ENCODE measurements at regions not wholly inside any gene's neighbourhood (a gene's known extent, or its start where the extent isn't known, plus 50 kb on each side); places are given as distances from the start of the nearest gene placed in this dataset.

DNA sequence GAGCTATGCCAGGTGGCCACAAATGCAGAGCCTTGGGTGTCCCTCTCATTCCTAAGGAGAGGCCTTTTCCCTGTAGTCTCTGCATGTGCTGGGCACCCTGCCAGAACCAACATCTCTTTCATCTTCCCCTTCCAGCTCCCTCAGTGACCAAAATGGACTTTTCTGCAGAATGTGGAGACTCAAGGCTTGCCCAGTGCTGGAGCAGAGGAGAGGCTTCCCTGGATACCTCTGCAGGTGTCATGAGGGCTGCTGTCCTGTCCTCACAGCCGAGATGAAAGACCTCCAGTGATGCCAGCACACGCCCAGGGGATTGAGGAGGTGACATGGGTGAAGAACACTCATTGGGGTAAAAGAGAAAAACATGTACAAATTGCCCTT lies 347.0 kb upstream of the AJAP1 start:
- no peak overlapping the region for H3K27ac ChIP-seq
- H3K4me3 ChIP-seq = no peak overlapping the region
- TF ChIP-seq FOXP2 (optimal IDR thresholded peaks at IDR 0.05; ENCODE audit: control extremely low read depth, extremely low read length, insufficient read depth) (no peak), EZH2 (IDR thresholded peaks at IDR 0.05) (no peak), POLR2AphosphoS5 (IDR thresholded peaks at IDR 0.05; ENCODE audit: borderline replicate concordance, low read depth, low read length) (no peak)
- DNase-seq (ENCODE audit: low read depth, low spot score) = no peak
- H3K36me3 ChIP-seq (ENCODE audit: insufficient read depth, low read length) = no peaks in the 10 kb centered on the region
- H3K9me3 ChIP-seq (ENCODE audit: low read depth, low read length) = no peaks in the 10 kb centered on the region
- no peak overlapping the region for H3K9ac ChIP-seq (ENCODE audit: insufficient read length)

DNA sequence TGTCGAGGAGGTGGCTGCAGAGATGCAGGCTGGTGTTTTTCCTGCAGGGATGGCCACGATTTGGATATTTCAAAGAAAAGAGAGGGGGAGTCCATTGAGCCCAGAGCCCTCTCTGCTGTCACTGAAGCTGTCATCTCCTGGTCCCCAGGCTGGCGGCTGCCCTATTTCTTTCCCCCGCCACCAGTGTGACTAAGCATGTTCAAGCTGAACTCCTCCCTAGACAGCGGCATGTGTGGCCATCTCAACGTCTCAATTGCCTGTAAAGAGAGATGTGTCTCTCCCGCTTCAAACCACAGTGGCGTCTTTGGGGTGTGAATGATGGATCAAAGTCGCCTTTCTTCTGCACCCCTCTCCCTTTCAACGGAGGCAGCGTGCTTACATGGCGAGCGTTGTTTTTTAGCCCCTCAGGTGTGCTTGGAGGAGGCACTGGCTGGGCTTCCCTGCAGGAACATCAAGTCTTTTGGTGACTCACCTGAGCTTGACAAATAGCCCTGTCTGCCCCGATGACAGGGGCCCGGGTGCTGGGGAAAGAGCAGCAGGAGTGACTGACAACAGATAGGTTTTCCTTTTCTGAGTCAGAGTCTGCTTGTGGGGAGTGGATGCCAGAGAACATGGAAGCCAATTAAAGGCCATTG lies 346.4 kb upstream of the AJAP1 start:
- no peaks in the 10 kb centered on the region for H3K9me3 ChIP-seq (ENCODE audit: low read depth, low read length)
- no peak overlapping the region for H3K9ac ChIP-seq (ENCODE audit: insufficient read length)
- H3K36me3 ChIP-seq (ENCODE audit: insufficient read depth, low read length) = no peaks in the 10 kb centered on the region
- TF ChIP-seq FOXP2 (optimal IDR thresholded peaks at IDR 0.05; ENCODE audit: control extremely low read depth, extremely low read length, insufficient read depth) (no peak), POLR2AphosphoS5 (IDR thresholded peaks at IDR 0.05; ENCODE audit: borderline replicate concordance, low read depth, low read length) (no peak), EZH2 (IDR thresholded peaks at IDR 0.05) (no peak)
- H3K27ac ChIP-seq = no peak overlapping the region
- H3K4me3 ChIP-seq = no peak overlapping the region
- DNase-seq (ENCODE audit: low read depth, low spot score) = no peak

DNA sequence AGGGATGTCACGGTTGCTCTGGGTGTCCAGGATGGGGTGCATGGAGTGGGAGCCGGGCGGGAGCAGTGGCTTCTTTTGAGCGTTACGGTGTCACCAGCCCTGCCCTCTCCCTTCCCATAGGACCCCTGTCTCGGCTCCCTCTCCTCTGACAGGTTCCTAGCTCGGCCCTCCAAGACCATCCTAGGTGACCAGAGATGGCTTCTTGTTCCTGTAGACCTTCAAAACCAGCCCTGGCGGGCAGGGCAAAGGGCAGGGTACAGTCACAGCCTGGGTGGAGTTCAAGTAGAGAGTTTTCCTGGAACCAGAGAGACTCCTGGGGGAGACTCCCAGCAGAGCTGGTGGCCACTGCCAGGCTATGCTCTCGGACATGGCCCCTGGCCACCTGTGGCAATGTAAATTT lies 345.6 kb upstream of the AJAP1 start:
- Histone ChIP-seq H3K9me3 (ENCODE audit: low read depth, low read length) (no peaks in the 10 kb centered on the region), H3K9ac (ENCODE audit: insufficient read length) (no peak overlapping the region), H3K27ac (no peak overlapping the region), H3K4me3 (no peak overlapping the region), H3K36me3 (ENCODE audit: insufficient read depth, low read length) (no peaks in the 10 kb centered on the region)
- TF ChIP-seq EZH2 (IDR thresholded peaks at IDR 0.05) (no peak), FOXP2 (optimal IDR thresholded peaks at IDR 0.05; ENCODE audit: control extremely low read depth, extremely low read length, insufficient read depth) (no peak), POLR2AphosphoS5 (IDR thresholded peaks at IDR 0.05; ENCODE audit: borderline replicate concordance, low read depth, low read length) (no peak)
- no peak for DNase-seq (ENCODE audit: low read depth, low spot score)

DNA sequence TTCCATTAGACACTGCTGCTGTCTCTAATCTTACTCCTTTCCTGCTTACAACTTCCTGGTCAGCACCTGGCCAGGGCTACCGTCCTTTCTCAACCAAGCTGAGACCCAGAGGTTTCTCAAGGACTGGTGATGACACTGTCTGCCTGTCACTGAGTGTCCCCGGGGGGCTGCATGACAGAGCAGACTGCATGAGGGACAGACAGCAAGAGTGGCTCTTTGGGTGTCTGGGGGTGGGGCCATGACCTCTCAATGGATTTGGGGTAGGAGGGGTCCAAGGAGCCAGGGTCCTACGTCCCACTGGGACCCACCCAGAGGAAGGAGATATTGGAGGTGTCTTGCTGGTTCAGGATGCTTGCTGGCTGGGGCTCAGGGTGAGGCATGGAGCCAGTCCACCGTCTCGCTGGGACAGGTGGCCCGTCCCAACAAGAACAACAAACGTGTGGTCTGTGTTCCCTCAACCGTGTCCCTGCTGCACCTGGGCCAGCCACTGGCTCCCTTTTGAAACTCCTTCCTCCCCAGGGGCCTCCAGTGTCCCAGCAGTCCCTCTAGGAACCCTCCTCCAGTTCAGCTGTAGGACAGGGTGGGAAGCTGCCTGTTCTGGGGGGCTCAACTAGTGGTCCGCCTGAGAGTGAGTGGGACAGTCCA lies 344.6 kb upstream of the AJAP1 start:
- H3K4me3 ChIP-seq = no peak overlapping the region
- no peak for DNase-seq (ENCODE audit: low read depth, low spot score)
- TF ChIP-seq FOXP2 (optimal IDR thresholded peaks at IDR 0.05; ENCODE audit: control extremely low read depth, extremely low read length, insufficient read depth) = no peak
- no peak for TF ChIP-seq EZH2 (IDR thresholded peaks at IDR 0.05)
- TF ChIP-seq POLR2AphosphoS5 (IDR thresholded peaks at IDR 0.05; ENCODE audit: borderline replicate concordance, low read depth, low read length) = no peak

DNA sequence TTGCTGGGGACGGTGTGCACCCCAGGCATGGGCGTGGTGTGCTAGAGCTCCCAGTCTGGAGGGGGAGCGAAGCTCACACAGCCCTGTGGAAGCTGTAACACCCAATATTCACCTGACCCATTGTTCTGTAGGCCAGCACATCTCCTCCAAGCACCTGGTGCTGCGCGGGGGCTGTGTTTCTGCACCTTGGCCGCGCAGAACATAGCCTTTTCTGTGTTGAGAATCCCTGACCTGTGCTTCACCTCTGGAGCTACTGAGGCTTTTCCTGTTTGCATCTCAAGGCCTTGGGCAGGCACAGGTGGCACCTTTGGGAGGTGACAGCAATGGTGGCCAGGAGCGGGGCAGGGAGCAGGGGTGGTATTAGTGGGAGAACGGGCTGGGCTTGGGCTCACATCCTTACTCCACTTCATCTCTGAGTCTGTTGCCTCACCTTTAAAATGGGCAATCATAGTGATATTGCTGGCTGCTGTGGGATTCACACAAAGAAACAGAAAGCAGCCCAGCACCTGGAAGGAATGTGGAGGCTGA lies 343.9 kb upstream of the AJAP1 start:
- Histone ChIP-seq H3K27ac (no peak overlapping the region), H3K4me3 (no peak overlapping the region)
- TF ChIP-seq POLR2AphosphoS5 (IDR thresholded peaks at IDR 0.05; ENCODE audit: borderline replicate concordance, low read depth, low read length) (no peak), FOXP2 (optimal IDR thresholded peaks at IDR 0.05; ENCODE audit: control extremely low read depth, extremely low read length, insufficient read depth) (no peak), EZH2 (IDR thresholded peaks at IDR 0.05) (no peak)

More for the DNA sequence above, 344.6 kb upstream of the AJAP1 start:
- no peak overlapping the region for H3K9ac ChIP-seq (ENCODE audit: insufficient read length)
- no peaks in the 10 kb centered on the region for H3K36me3 ChIP-seq (ENCODE audit: insufficient read depth, low read length)
- no peak overlapping the region for H3K27ac ChIP-seq
- H3K9me3 ChIP-seq (ENCODE audit: low read depth, low read length) = no peaks in the 10 kb centered on the region

DNA sequence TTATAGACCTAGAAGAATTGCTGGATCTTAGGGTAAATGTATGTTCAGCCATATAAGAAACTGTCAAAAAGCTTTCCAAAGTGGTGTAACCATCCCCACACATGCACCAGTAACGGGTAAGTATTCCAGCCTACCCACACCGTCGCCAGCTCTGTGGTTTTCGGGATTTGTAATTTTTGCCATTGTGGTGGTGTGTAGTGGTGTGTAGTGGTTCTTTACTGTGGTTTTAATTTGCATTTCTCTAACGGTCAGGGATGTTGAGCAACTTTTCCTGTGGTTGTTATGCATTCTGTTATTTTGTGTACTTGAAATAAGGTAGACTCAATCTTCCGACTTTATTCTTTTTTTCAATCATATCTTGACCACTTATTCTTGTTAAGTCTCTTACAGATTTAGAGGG lies 342.4 kb upstream of the AJAP1 start:
- no peak for TF ChIP-seq EZH2 (IDR thresholded peaks at IDR 0.05)
- no peak overlapping the region for H3K4me3 ChIP-seq
- no peaks in the 10 kb centered on the region for H3K36me3 ChIP-seq (ENCODE audit: insufficient read depth, low read length)
- no peak overlapping the region for H3K9ac ChIP-seq (ENCODE audit: insufficient read length)
- no peak for DNase-seq (ENCODE audit: low read depth, low spot score)
- no peaks in the 10 kb centered on the region for H3K9me3 ChIP-seq (ENCODE audit: low read depth, low read length)
- no peak overlapping the region for H3K27ac ChIP-seq

More for the DNA sequence above, 343.9 kb upstream of the AJAP1 start:
- DNase-seq (ENCODE audit: low read depth, low spot score) = no peak
- no peak overlapping the region for H3K9ac ChIP-seq (ENCODE audit: insufficient read length)
- no peaks in the 10 kb centered on the region for H3K9me3 ChIP-seq (ENCODE audit: low read depth, low read length)
- H3K36me3 ChIP-seq (ENCODE audit: insufficient read depth, low read length) = no peaks in the 10 kb centered on the region

DNA sequence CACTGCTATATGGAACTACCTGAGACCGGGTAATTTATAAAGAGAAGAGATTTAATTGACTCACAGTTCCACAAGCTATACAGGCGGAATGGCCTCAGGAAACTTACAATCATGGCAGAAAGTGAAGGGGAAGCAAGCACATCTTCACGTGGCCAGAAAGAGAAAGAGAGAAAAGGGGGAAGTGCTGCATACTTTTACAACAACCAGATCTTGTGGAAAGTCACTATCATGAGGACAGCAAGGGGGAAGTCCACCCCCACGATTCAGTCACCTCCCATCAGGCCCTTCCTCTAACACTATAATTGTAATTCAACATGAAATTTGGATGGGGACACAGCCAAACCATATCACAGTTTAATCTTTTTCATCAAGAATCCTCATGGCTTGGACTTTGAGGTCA lies 339.2 kb upstream of the AJAP1 start:
- TF ChIP-seq FOXP2 (optimal IDR thresholded peaks at IDR 0.05; ENCODE audit: control extremely low read depth, extremely low read length, insufficient read depth) (no peak), POLR2AphosphoS5 (IDR thresholded peaks at IDR 0.05; ENCODE audit: borderline replicate concordance, low read depth, low read length) (no peak), EZH2 (IDR thresholded peaks at IDR 0.05) (no peak)
- Histone ChIP-seq H3K9ac (ENCODE audit: insufficient read length) (no peak overlapping the region), H3K27ac (no peak overlapping the region), H3K36me3 (ENCODE audit: insufficient read depth, low read length) (no peaks in the 10 kb centered on the region), H3K4me3 (no peak overlapping the region), H3K9me3 (ENCODE audit: low read depth, low read length) (no peaks in the 10 kb centered on the region)
- no peak for DNase-seq (ENCODE audit: low read depth, low spot score)

DNA sequence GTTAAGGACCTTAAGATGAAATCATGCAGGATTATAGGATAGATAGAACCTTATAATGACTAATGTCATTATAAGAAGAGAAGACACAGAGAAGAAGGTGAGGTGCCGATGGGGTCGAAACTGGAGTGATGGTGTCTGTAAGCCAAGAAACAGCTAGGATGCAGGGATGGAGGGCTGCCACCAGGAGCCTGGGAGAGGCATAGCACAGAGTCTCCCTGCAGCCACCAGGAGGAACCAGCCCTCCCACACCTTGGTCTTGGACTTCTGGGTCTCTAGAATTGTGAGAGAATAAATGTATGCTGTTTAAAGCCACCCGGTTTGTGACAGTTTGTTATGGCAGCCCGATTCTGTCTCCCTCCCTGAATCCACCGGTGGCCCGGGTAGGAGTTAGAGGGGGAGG lies 337.2 kb upstream of the AJAP1 start:
- no peaks in the 10 kb centered on the region for H3K36me3 ChIP-seq (ENCODE audit: insufficient read depth, low read length)

More for the DNA sequence above, 337.2 kb upstream of the AJAP1 start:
- no peak for DNase-seq (ENCODE audit: low read depth, low spot score)
- Histone ChIP-seq H3K4me3 (no peak overlapping the region), H3K9ac (ENCODE audit: insufficient read length) (no peak overlapping the region), H3K9me3 (ENCODE audit: low read depth, low read length) (no peaks in the 10 kb centered on the region), H3K27ac (no peak overlapping the region)
- TF ChIP-seq EZH2 (IDR thresholded peaks at IDR 0.05) (no peak), POLR2AphosphoS5 (IDR thresholded peaks at IDR 0.05; ENCODE audit: borderline replicate concordance, low read depth, low read length) (no peak), FOXP2 (optimal IDR thresholded peaks at IDR 0.05; ENCODE audit: control extremely low read depth, extremely low read length, insufficient read depth) (no peak)
